Fibroblast of mammary gland (primary cell): ENCODE measurements at regions not wholly inside any gene's neighbourhood (a gene's known extent, or its start where the extent isn't known, plus 50 kb on each side); places are given as distances from the start of the nearest gene placed in this dataset.
A peak's percentile ranks its signal among the peaks of the same experiment; 100 is the strongest.

Experiments
- DNase-seq: peaks from one replicate; pipeline ENCODE4 v3.0.0-alpha.2; 2010; ENCODE audit warnings: low read depth
- H3K4me3 ChIP-seq: 2 replicates; pipeline ENCODE4 v1.5.1; 2011; ENCODE audit warnings: low read depth, mild to moderate bottlenecking, low read length, moderate library complexity; ENCODE audit not compliant: control insufficient read depth
- CTCF ChIP-seq: conservative IDR thresholded peaks from 2 replicates; pipeline ENCODE4 v1.5.1; 2011; ENCODE audit warnings: low read depth, low read length, inconsistent platforms; ENCODE audit not compliant: control insufficient read depth, insufficient read depth

GRCh38 chr1:215345208-215345607 is 221.9 kb upstream of the KCTD3 start:
- TF ChIP-seq CTCF, result no peak
- H3K4me3 ChIP-seq, result no peak overlapping the region
- no peak for DNase-seq

DNA sequence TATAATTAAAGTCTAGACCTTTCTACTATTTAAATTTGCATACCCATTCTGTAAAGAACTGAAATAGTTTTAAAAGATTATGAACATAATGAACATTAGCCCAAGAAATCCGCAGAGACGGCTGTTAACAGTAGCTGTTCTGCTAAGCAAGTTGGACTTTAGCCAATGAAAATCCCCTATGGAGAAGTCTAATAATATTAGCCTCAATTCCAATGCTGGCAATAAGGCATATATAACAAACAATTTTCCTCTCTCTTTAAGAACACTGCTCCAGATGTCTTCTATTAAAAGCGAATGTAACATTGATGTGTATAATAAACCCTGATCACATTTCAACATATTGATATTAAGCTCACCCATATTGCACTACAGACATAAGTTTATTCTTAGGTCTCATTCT is 221.3 kb upstream of the KCTD3 start:
- no peak for TF ChIP-seq CTCF
- no peak overlapping the region for H3K4me3 ChIP-seq
- DNase-seq, result no peak

- no peak overlapping the region for H3K4me3 ChIP-seq
- TF ChIP-seq CTCF, result no peak
- no peak for DNase-seq
Measured at GRCh38 chr1:215357901-215358300, 209.2 kb upstream of the KCTD3 start.

DNA sequence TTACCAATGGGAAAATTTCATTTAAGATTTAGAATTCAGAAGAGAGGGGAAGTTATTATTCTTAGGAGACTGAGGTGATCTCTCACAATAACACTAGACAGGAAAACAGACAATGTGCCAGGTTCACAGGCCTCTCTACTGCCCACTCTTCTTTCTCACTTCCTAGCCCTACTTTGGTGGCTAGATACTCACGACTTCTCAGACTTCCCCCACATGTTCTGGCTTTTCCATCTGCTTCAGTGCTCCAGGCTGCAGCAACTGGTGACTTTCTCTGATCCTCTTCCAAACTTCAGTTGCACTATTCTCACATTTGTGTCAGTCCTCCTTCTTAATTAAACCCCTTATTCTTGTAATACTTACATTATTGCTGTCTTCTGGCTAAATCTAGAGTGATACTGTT is 208.7 kb upstream of the KCTD3 start:
- TF ChIP-seq CTCF, result no peak
- DNase-seq, result no peak
- no peak overlapping the region for H3K4me3 ChIP-seq

GRCh38 chr1:215360031-215360430 is 207.1 kb upstream of the KCTD3 start:
- DNase-seq, result no peak
- no peak for TF ChIP-seq CTCF
- no peak overlapping the region for H3K4me3 ChIP-seq

- H3K4me3 ChIP-seq, result no peak overlapping the region
- peak; percentile 4 for DNase-seq
- no peak for TF ChIP-seq CTCF
Measured at GRCh38 chr1:215360758-215361157, 206.3 kb upstream of the KCTD3 start.

DNA sequence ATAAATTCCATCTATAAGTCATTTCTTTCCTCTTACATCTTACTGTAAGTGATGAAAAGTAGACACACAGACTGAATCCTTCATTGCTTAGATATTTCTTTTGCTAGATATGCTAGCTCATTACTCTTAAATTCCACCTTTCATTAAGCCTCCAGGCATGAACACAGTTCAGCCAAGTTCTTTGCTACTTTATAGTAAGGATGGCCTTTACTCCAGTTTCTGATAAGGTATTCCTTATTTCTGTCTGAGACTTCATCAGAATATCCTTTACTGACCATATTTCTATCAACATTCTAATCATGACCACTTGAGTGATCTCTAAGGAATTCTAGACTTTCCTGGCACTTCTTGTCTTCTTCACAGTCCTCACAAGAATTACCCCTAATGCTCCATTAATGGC is 191.7 kb upstream of the KCTD3 start:
- no peak for TF ChIP-seq CTCF
- no peak for DNase-seq
- no peak overlapping the region for H3K4me3 ChIP-seq
